Hematopoietic multipotent progenitor cell treated with erythropoietin and hydrocortisone succinate and interleukin-3 and kit ligand, for 17 days (in vitro differentiated cells): ENCODE measurements at regions not wholly inside any gene's neighbourhood (a gene's known extent, or its start where the extent isn't known, plus 50 kb on each side); places are given as distances from the start of the nearest gene placed in this dataset.
"Not testable (repeated sequence)": the region's sequence is repeated elsewhere in the genome, so short reads cannot be mapped to it uniquely, and the experiment has no call there.

Source experiments
- DNase-seq: peaks from one replicate; pipeline ENCODE4 v3.0.0-alpha.2; 2015; ENCODE audit warnings: low spot score

DNA sequence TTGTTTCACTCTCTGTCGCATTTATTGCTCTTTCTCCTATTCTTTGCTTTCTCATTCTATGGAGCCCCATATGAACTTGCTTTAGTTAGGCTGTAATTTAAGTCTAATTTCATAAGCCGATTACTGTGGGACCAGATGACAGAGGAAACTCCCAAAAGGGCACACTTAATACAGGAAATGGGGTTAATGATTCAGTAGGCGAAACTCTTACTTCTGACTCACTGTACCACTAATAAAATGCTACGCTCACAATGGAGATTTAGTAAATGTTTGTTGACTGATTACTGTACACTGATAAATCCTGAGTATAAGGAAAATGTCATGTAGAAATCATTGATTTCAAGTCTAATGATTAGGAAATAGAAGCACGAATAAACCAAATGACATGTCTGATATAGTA, 276.4 kb downstream of the KLF5 start:
- DNase-seq = no peak

DNA sequence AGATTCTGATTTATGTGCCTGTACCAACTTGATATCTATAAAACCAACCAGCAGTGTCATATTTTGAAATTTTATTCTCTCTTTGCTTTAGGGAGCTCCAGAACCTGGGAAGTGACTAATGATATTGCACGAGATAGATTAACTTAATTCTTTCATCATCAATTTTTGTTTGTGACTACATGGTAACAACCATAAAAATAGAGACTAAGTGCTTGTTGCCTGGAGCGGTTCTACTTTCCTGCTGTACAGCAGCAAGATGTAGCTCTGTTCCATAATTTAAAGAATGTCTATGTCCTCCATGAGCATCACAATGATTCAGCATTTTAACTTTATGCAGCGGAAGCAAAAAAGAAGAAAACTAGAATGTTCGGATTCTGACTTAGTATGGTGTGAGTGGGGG, 275.6 kb downstream of the KLF5 start:
- no peak for DNase-seq

DNA sequence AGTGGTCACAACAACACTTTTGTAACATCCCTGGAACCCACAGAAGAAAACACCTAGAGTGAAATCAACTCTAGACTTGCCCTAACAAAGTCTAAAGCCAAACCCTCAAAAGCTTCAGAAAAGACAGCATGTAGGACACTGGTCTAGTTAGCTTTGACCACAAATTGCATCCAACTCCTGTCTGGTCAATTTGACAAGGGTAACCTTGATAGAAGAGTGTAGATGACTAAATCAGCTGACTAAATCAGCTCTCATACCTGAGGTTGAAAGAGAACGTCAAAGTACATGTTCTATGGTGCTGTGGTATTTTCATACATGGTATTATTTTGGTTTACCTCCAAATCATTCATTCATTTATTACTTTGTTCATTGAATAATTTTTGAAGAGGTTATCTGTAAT, 272.8 kb downstream of the KLF5 start:
- DNase-seq = no peak

DNA sequence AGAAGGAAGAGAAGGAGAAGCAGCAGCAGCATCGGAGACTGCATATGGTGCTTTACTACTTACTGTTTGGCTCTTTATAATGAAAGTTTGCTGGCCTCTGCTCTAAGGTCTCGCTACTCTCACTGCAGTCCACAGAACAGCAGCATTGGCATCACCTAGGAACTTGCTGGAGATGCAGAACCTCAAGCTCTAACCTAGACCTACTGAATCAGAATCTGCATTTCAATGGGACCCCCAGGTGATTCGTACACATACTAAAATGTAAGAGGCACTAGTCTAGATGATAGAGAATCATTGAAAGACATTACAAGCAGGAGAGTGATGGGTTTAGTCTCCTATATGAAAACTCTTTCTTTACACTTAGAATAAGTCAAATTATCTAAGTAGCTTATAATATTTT, 270.6 kb downstream of the KLF5 start:
- DNase-seq = no peak

DNA sequence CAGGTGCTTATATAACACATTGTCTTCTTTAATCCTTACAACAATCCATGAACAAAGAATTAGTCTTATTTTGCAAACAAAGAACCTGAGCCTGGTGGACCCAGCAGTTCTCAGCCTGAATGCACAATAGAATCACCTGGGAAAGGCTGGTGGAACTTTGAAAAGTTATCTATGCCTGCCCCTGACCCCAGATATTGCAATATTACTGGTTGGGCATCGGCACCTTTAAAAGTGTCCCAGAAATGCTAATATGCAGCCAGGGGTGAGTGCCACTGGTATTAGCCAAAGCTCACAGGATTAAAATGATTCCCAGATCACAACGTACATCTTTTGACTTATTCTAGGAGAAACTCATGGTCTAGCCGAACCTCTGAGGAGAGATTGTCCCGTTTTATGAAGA, 268.8 kb downstream of the KLF5 start:
- DNase-seq = no peak

DNA sequence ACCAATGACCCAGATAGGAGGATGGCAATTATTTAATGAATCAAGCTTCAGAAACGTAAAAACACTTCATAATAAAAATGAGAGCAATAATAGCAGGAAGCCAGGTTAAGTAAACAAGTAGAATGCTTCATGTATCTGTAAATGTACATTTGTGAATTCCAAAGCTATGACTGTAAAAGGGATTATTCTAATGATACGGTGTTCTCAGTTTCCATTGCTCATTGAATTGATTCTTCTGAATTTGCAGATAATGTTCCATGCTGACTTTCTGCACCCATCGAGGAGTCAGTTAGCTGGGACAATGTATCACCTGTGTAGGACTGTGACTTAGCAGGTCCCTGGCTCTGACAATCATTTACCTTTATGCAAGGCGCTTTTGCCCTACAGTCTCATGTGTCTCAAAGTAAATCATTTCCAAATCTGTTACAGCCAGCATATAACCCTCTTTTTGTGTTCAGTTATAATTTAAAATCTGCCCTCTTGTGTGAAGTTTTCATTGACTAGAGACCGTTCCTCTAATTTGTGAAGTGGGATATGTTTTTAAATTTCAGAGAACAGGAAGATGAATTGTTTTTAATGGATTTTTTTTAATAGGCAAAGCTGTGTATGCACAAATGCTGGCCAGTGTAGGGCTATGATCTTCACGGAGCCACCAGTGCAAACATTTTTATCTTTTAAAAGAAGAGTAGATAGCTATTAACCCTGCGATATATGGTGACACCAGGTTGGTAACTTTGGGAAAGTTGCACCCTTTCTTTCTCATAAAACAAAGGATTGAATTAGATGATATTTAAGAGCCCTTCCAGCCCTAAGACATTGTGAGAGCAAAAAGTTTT, 267.1 kb downstream of the KLF5 start:
- no peak for DNase-seq

DNA sequence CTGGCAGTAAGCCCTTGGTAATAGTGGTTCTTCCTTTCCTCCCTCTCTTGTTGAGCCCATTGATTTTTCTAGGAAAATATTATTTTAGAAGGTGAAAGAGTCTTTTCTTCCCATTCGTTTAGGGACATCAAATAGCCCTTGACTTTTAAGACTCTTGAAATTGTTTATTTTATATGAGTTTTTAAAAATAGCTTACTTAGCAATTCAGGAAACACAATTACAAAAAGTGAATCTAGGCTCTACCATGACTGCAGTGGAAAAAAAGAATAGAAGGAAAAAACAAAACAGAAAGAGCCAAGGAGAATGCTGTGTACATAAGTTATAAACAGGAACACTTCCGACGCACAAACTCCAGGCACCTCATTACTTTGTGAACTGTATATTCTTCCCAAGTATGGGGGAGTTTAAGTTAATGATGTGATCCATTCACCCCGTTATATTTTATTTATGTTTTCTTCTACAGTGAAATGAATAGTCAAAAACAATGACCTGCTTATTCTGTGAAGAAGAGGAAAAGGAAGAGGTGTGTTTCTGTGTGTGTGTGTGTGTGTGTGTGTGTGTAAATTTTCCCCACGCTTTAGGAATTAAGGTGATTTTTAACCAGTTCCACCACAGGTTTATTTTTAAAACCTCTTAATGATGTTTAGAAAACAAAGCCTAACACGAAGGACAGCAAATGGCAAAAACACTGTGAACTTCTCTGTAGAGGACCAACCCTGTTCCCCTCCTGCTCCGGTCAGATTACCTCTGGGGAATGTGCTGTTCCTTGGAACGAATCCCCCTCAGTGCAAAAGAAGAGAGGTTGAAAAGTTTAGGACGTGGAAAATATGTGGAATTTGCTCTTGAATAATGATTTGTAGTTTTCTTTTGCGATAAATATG, 266.3 kb downstream of the KLF5 start:
- no peak for DNase-seq

DNA sequence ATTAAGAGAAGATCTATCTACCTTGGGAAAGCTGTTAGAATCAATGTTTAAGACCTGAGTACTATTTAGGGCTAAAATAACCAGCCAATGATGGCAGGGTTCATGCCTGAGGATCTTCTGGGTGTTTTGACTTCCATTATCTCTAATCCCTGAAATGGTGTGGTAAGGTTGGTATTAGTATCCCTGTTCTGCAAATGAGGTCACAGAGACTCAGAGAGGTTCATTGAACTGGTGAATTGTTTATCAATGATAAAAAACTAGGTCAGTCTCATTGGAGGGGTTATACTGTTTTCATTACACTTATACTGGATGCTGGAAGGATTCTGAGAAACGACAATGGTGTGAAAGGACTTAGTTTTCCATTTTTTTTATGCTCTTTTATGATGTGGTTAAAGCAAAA, 264.8 kb downstream of the KLF5 start:
- DNase-seq = no peak

DNA sequence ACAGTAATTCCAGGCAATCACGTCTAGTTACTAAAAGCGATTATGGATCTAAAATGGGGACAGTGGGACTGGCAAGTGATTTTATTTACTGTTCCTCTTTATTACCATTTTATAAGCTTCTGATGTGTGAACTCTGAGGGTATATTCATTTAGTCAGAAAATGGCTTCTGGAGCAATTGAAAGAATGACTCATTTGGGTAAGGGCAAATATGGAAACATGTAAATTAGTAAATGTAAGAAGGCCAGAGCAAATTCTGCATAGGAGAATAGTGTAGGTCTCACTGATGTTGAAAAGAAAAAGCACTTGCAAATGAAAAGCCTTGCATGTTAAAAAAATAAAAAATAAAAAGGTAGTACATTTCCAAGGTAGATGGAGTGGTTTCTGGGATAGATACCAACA, 262.2 kb downstream of the KLF5 start:
- no peak for DNase-seq

DNA sequence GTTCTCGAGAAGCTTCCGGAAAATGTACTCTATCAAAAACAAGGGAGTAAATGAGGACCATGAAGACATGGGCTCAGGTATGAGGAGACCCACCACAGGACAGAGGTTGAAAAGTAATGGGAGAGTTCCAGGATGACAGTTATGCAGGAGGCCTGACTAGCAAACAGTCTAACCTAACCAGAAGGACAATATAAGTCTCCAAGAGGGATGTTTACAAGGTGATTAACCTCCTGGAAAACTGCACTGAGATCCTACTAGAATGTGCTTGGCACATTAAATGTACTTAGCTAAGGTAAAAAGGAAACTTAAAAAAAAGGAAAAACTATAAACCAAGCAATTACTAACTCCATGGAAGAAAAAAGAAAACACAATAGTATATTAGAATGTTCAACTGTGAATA, 258.3 kb downstream of the KLF5 start:
- no peak for DNase-seq

DNA sequence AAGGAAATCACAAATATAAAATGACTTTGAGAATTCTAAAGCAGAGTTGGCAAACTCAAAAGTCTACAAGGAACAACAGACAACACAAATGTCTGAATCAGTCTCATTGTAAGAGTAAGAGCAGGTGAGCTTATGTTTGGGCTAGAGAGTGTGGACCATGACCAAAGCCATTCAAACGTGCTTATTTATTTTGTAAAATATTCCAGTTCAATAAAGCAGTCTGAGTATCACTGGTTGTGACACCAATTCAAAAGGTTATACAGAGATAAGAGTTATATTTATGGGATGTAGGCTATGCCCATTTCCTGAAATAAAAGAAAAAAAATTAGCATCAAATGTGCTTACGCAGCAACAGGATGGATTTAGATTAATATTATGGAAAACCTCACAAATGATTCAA, 251.6 kb downstream of the KLF5 start:
- no peak for DNase-seq

DNA sequence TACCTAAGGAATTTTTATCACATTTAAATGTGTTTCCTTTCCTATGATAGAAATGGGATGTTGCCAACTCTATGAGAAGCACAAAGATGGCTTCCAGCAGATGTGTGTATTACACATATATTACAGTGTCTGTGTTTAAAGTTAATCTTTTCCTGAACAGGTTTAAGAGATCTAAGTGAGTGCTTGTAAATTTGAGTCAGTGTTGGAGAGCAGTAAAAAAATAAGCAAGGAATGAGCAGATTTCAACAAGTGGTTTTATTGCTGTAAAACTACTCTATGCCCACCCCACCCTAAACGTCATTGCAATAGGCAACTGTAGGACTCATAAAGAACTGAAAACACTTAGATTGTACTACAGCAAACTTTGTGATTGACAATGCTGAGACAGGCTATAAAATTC, 248.7 kb downstream of the KLF5 start:
- DNase-seq = no peak

DNA sequence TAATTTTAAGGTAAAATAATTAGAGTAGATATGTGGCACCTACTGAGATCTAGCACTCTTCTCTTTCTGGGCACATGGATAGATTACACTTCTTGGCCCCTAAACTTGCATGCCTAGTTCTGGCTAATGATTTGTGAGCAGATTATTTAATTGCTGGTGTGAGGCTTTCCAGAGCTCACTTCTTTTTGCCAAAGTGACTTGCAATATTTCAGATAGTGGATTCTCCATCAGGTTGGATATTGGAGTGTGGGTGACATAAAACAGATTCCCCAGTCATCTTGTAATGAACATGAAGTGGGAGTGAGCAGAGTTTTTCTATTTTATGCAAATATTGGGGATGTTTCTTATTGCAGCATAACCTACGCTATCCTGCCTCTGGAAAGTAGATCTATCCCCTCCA, 247.9 kb downstream of the KLF5 start:
- DNase-seq = no peak

DNA sequence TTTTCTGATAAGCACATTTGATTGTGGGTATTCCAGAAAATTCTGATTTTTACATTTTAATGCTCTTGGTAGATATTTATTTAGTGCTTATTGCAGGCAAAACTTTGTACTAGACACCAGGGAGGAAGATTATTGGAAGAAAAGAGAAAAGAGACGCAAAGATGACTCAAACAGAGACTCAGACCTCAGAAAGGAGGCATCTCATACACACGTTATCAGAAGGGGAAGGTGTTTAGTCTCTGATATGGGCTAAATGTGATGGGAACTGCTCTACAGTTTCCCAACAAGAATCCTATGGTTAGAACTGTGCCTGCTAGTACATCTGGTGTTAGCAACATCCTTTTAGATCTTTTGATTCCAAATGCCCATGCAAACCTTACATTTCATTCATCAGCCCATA, 245.6 kb downstream of the KLF5 start:
- no peak for DNase-seq

DNA sequence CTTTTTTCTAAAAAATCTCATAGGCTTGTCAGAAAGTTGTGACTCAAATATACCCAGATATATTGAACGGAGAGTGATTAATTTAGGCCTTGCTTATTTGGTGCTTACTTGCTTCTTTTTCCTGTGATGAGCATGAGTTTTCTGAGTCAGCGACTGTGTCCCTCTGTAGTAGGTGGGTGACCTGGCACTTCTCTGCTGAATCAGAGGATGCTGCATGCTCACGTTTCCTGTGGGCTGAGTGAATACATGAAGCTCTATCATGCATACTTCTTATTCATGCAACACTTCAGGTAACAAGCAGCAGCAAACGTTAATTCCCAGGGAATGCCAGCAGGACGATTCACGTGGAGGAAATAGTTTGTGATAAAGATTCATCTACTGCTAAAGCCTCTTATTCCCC, 245.0 kb downstream of the KLF5 start:
- no peak for DNase-seq

DNA sequence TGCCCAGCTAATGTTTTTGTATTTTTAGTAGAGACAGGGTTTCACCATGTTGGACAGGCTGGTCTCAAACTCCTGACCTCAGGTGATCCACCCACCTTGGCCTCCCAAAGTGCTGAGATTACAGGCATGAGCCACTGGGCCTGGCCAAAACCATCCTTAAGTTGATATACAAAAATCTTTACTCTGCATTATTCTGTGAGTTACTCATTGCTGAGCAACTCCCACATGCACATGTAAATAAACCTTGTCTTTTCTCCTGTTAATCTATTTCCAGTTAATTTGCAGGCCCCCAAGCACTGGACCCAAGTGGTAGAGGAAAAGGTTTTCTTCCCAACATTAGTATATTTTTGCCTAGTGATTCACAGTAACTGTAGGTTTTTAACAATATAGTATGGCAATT, 242.8 kb downstream of the KLF5 start:
- not testable (repeated sequence) for DNase-seq

DNA sequence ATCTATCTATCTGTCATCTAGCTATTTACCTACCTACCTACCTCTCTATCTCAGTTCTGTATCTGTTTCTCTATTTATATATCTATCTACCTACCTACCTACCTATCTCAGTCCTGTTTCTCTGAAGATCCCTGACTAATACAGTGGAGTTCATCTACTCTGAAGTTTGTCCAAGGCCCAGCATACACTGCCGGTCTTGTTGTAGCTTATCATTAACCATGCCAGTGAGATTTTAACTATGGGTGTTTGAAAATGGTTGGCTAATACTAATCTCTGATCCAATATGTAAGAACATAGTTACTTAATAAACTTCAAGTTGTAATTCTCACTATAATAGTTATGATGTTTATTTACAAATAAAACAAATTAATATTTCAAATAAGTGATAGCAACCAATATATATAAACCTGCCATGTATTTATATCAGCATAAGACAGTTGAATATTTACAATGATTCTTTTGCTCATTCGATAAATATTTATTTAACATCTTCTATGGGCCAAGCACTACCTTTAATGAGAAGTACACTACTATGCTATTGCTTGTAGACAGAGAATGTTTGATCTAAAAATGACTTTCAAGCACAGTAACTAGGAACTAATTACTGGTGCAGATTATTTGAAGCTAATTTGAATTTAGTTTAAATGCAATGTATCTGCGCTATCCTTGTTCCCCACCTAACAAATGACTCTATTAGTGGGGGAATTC, 242.1 kb downstream of the KLF5 start:
- no peak for DNase-seq

DNA sequence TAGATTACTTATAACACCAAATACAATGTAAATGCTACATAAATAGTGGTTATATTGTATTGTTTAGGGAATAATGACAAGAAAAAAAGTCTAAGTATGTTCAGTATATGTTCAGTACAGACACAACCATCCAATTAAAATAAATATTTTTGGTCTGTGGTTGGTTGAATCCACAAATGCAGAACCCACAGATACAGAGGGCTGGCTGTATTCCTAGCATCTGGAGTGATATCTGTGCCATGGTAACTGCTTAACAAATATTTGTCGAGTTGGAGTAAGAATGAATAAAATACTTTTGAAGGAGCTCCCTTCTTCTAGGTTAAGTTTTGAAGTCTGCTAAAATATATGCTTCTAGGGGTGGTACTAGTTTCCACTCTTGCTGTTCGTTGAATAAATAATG, 241.0 kb downstream of the KLF5 start:
- DNase-seq = no peak

DNA sequence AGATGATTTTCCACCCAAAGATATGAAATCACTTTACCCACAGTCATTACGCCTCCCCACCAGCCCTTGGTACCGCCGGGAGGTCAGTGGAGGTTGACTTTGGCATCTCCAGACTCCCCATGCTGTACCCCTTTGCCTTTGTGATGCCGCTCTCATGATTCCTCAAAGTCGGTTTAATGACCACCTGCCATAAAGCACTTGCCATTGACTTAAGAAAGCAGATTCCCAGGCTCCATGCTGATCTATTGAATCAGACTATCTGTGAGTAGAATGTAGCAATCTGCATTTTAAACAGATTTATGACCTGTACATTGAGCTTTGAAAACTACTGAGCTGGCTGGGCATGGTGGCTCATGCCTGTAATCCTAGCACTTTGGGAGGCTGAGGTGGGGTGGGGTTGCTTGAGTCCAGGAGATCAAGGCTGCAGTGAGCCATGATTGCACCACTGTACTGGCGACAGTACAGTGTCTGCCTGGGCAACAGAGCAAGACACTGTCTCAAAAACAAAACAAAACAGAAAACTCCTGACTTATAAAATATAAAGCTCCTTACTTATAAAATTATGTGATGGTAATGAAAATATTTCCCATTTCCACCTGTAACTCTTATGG, 235.2 kb downstream of the KLF5 start:
- no peak for DNase-seq

DNA sequence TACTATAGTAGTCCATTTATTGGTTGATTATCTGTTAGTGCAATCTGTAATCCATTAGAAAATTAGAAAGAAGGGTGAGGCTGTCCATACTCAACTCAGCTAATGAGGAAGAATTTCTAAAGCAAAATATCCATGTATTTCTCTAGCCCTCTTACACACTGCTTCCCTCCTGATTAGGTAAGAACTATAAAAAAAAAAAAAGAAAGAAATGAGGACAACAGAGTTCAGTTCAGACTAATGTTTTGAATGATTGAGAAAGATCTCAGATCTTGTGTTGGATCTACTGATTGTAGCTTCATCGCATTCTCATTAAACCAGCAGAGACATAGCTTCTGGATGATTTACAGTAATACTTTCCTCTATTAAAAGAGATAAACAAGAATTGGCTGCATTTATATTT, 233.3 kb downstream of the KLF5 start:
- DNase-seq = no peak

DNA sequence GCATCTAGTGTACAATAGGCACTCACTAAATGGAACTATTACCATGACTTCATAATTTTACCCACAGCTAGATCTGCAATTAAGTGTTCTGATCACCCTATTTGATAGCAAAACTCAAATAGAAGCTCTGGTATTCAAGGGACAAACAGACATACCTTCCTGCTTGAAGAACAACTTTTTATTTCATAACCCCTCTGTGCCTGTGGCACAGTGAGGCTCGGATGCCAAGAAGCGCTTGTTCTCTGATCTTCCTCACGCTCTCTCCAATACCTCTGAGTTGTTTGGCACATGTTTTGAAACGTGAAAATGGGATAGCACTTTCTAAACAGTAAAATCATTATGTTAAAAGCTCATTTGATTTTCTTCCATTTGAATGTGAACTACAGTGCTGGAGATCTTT, 232.0 kb downstream of the KLF5 start:
- DNase-seq = no peak

DNA sequence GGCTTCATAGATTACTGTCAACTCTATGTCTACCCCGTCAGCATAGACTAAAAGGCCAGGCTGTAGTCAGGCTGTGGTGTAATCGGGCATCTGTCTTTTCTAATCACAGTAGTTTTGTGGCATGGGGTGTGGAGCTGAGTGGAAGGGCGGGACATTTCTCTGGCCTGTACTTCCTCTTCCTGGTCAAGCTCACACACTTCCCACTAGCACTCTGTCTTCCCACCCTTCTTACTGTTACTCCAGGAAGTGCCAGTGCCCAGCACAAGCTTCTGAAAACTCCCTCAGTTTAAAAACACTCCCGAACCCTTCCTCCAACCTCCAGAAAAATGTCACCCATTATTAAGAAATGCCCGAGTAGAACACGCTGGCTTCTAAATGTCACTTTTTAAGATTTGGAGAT, 229.8 kb downstream of the KLF5 start:
- no peak for DNase-seq
